Suprapubic skin (tissue), 4 donors: ENCODE measurements at regions not wholly inside any gene's neighbourhood (a gene's known extent, or its start where the extent isn't known, plus 50 kb on each side); places are given as distances from the start of the nearest gene placed in this dataset.

Source experiments
- CTCF ChIP-seq, 2 donors: fragments of 200-600 bp in 1 of 2; fragments of 450-650 bp in 1 of 2; sonication (generic) in 1 of 2; IDR thresholded peaks; one replicate each; pipeline ENCODE4 v1.5.1; 2016 to 2019; ENCODE audit warnings: antibody characterized with exemption in 2 of 2, mild to moderate bottlenecking in 1 of 2, moderate library complexity in 1 of 2
- EP300 ChIP-seq: sonication (generic); formaldehyde crosslinking; IDR thresholded peaks from one replicate; pipeline ENCODE4 v1.6.1; 2017; ENCODE audit warnings: antibody characterized with exemption
- POLR2A ChIP-seq, 2 donors: fragments of 450-650 bp; IDR thresholded peaks; one replicate each; pipeline ENCODE4 v1.6.1; 2017; ENCODE audit warnings: antibody characterized with exemption in 2 of 2, mild to moderate bottlenecking in 2 of 2, moderate library complexity in 2 of 2
- POLR2AphosphoS5 ChIP-seq, 3 donors: sonication (generic); formaldehyde crosslinking; IDR thresholded peaks; one replicate each; pipeline ENCODE4 v1.6.1; 2017; ENCODE audit warnings: antibody characterized with exemption in 3 of 3

GRCh38 chr2:5537180-5537688 is 154.9 kb upstream of the SOX11 start:
- no peak for TF ChIP-seq CTCF (IDR thresholded peaks at IDR 0.05)
- TF ChIP-seq EP300 = no peak
- TF ChIP-seq POLR2AphosphoS5 (IDR thresholded peaks at IDR 0.05) = no peak
- no peak for TF ChIP-seq POLR2A (IDR thresholded peaks at IDR 0.05)
